GM21447 (cell line): ENCODE measurements at regions not wholly inside any gene's neighbourhood (a gene's known extent, or its start where the extent isn't known, plus 50 kb on each side); places are given as distances from the start of the nearest gene placed in this dataset.

Experiments
- ATAC-seq: cut with Tn5 transposase; IDR thresholded peaks from one replicate; pipeline ENCODE4 v1.9.1; 2021; ENCODE audit not compliant: unreplicated experiment

DNA sequence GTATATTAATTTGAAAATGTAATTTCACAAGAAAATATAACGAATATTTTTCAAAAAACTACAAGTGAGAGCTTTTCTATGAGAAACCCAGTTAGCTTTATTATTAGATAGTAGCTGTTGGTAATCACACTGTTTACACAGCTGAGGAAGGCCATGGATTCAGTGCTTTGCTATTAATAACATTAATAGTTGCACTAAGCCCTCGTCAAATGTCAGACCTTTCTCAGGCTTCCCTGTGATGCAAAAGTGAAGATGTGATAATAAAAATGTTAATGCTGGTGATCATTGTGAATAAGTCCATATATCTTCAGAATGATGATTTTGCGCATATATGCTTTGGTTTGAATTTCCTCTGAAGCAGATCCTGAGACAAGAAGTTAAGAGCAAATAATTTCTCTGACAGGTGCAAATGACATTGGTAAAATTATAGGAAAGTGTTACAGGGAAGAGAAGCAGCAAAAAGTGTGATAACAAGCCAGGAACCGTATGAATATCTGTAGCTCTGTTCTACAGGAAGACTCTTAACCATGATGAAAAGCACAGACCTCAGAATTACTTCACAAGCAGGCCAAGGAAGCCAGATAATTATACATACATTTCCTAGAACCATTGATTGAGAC, 56.5 kb upstream of the CNTN6 start:
- no peak for ATAC-seq

DNA sequence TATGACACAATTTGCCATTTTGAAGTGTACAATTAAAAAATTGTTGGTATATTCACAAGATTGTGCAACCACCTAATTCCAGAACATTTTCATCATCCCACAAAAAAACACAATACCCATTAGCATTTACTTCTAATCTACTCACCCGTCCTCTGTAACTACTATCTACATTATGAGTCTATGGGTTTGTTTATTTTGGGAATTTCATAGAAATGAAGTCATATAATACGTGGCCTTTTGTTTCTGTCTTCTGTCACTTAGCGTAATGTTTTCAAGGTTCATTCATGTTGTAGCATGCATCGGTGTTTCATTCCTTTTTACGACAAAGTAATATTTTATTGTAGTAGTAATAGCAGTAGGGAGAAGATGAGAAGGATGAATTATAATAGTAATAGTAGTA, 55.2 kb upstream of the CNTN6 start:
- ATAC-seq = no peak
